ENCODE measurements at regions not wholly inside any gene's neighbourhood (a gene's known extent, or its start where the extent isn't known, plus 50 kb on each side); places are given as distances from the start of the nearest gene placed in this dataset.

DNA sequence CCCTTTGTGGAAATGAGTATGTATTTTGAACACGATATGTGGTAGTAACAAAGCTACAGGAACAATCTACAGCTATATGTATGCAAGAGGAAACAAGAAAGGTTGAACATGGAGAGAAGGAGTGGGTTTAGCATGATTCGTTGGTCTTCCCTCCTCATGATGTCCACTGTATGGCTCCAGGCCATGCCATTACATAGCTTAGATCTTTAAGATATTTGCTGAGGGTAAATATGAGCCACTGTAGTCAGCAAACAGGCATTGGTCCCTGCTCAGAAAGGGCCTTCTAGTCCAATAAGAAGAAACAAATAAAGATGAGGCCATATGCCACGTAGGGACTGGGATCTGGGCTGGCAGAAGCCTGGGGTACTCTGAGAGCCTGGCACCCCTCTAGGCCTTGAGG lies 543.2 kb upstream of the SGCD start (continued):
- TF ChIP-seq AR (CRISPR knock-in tag; IDR thresholded peaks at IDR 0.05) = no peak
- TF ChIP-seq, protein P1, sequence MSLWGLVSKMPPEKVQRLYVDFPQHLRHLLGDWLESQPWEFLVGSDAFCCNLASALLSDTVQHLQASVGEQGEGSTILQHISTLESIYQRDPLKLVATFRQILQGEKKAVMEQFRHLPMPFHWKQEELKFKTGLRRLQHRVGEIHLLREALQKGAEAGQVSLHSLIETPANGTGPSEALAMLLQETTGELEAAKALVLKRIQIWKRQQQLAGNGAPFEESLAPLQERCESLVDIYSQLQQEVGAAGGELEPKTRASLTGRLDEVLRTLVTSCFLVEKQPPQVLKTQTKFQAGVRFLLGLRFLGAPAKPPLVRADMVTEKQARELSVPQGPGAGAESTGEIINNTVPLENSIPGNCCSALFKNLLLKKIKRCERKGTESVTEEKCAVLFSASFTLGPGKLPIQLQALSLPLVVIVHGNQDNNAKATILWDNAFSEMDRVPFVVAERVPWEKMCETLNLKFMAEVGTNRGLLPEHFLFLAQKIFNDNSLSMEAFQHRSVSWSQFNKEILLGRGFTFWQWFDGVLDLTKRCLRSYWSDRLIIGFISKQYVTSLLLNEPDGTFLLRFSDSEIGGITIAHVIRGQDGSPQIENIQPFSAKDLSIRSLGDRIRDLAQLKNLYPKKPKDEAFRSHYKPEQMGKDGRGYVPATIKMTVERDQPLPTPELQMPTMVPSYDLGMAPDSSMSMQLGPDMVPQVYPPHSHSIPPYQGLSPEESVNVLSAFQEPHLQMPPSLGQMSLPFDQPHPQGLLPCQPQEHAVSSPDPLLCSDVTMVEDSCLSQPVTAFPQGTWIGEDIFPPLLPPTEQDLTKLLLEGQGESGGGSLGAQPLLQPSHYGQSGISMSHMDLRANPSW (CRISPR knock-in tag; conservative IDR thresholded peaks at IDR 0.05; ENCODE audit: low read depth) = no peak
- TF ChIP-seq NR2C2 (CRISPR knock-in tag; IDR thresholded peaks at IDR 0.05) = no peak

DNA sequence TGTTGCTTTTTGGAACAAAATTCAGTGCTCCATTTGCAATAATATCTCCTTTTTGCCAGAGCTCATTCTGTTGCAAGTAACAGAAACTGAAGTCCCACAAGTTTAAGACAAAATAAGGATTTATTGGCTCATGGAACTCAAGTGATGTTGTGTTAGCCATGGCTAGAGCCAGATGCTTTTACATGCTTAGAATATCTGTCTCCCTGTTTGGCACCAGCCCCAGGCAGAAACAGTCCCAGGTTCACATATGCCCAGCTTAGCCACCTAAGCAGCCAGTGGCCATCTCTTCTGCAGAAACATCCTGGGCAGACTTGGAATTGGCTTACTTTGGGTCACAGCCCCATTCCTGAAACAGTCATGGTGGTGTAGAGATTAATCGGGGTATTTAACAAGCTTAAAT lies 540.9 kb upstream of the SGCD start:
- POLR2A ChIA-PET = no interaction called here
- H3K36me3 Mint-ChIP-seq = peaks cover 6% of the 10 kb centered on the region; the same call in 1 of the 2 replicates
- no peak overlapping the region for H3K4me3 Mint-ChIP-seq
- H3K4me1 Mint-ChIP-seq = peaks cover 2% of the 10 kb centered on the region; the same call in 1 of the 2 replicates
- H3K9me3 Mint-ChIP-seq = peaks cover 9% of the 10 kb centered on the region
- CTCF ChIA-PET = no interaction called here
- no peak overlapping the region for H3K27ac Mint-ChIP-seq
- ATAC-seq (no peak), DNase-seq (ENCODE audit: low spot score) (no peak)
- TF ChIP-seq ZNF425 (CRISPR knock-in tag; conservative IDR thresholded peaks at IDR 0.05) (no peak), E2F1 (CRISPR knock-in tag; IDR thresholded peaks at IDR 0.05) (no peak), ZNF219 (CRISPR knock-in tag; IDR thresholded peaks at IDR 0.05; ENCODE audit: borderline replicate concordance) (no peak), ZNF121 (CRISPR knock-in tag; IDR thresholded peaks at IDR 0.05) (no peak), CBFB (CRISPR knock-in tag; IDR thresholded peaks at IDR 0.05; ENCODE audit: low read depth) (no peak), MXD4 (CRISPR knock-in tag; IDR thresholded peaks at IDR 0.05; ENCODE audit: borderline replicate concordance) (no peak), CREB1 (CRISPR knock-in tag; IDR thresholded peaks at IDR 0.05) (no peak), TEAD4 (CRISPR knock-in tag; IDR thresholded peaks at IDR 0.05) (no peak), GABPB1 (CRISPR knock-in tag; IDR thresholded peaks at IDR 0.05) (no peak), RELA (CRISPR knock-in tag; IDR thresholded peaks at IDR 0.05; ENCODE audit: borderline replicate concordance) (no peak), TEAD1 (CRISPR knock-in tag; IDR thresholded peaks at IDR 0.05) (no peak), FOXJ3 (CRISPR knock-in tag; IDR thresholded peaks at IDR 0.05; ENCODE audit: borderline replicate concordance) (no peak), ATF1 (CRISPR knock-in tag; IDR thresholded peaks at IDR 0.05) (no peak), KAT7 (CRISPR knock-in tag; IDR thresholded peaks at IDR 0.05; ENCODE audit: borderline replicate concordance) (no peak), IRF2 (CRISPR knock-in tag; IDR thresholded peaks at IDR 0.05; ENCODE audit: borderline replicate concordance, low read depth) (no peak)
- TF ChIP-seq, protein P2, sequence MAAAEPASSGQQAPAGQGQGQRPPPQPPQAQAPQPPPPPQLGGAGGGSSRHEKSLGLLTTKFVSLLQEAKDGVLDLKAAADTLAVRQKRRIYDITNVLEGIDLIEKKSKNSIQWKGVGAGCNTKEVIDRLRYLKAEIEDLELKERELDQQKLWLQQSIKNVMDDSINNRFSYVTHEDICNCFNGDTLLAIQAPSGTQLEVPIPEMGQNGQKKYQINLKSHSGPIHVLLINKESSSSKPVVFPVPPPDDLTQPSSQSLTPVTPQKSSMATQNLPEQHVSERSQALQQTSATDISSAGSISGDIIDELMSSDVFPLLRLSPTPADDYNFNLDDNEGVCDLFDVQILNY (CRISPR knock-in tag; IDR thresholded peaks at IDR 0.05) = no peak
- TF ChIP-seq, protein P3, sequence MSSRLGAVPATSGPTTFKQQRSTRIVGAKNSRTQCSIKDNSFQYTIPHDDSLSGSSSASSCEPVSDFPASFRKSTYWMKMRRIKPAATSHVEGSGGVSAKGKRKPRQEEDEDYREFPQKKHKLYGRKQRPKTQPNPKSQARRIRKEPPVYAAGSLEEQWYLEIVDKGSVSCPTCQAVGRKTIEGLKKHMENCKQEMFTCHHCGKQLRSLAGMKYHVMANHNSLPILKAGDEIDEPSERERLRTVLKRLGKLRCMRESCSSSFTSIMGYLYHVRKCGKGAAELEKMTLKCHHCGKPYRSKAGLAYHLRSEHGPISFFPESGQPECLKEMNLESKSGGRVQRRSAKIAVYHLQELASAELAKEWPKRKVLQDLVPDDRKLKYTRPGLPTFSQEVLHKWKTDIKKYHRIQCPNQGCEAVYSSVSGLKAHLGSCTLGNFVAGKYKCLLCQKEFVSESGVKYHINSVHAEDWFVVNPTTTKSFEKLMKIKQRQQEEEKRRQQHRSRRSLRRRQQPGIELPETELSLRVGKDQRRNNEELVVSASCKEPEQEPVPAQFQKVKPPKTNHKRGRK (CRISPR knock-in tag; IDR thresholded peaks at IDR 0.05; ENCODE audit: borderline replicate concordance) = no peak
- TF ChIP-seq, protein P4, sequence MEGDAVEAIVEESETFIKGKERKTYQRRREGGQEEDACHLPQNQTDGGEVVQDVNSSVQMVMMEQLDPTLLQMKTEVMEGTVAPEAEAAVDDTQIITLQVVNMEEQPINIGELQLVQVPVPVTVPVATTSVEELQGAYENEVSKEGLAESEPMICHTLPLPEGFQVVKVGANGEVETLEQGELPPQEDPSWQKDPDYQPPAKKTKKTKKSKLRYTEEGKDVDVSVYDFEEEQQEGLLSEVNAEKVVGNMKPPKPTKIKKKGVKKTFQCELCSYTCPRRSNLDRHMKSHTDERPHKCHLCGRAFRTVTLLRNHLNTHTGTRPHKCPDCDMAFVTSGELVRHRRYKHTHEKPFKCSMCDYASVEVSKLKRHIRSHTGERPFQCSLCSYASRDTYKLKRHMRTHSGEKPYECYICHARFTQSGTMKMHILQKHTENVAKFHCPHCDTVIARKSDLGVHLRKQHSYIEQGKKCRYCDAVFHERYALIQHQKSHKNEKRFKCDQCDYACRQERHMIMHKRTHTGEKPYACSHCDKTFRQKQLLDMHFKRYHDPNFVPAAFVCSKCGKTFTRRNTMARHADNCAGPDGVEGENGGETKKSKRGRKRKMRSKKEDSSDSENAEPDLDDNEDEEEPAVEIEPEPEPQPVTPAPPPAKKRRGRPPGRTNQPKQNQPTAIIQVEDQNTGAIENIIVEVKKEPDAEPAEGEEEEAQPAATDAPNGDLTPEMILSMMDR (IDR thresholded peaks at IDR 0.05) = no peak
- TF ChIP-seq, protein P5, sequence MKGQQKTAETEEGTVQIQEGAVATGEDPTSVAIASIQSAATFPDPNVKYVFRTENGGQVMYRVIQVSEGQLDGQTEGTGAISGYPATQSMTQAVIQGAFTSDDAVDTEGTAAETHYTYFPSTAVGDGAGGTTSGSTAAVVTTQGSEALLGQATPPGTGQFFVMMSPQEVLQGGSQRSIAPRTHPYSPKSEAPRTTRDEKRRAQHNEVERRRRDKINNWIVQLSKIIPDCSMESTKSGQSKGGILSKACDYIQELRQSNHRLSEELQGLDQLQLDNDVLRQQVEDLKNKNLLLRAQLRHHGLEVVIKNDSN (CRISPR knock-in tag; IDR thresholded peaks at IDR 0.05) = no peak
- H3K27me3 Mint-ChIP-seq (ENCODE audit: low read depth) = no peaks in the 10 kb centered on the region
